PFSK-1 (cell line): ENCODE measurements at regions not wholly inside any gene's neighbourhood (a gene's known extent, or its start where the extent isn't known, plus 50 kb on each side); places are given as distances from the start of the nearest gene placed in this dataset.

Source experiments
- SIN3A ChIP-seq: IDR thresholded peaks from 2 replicates; pipeline ENCODE4 v1.6.1; 2012; ENCODE audit warnings: mild to moderate bottlenecking, low read length, moderate library complexity, borderline replicate concordance; ENCODE audit not compliant: insufficient read depth
- TAF1 ChIP-seq: IDR thresholded peaks from 2 replicates; pipeline ENCODE4 v1.6.1; 2012; ENCODE audit warnings: low read length, control low read depth, borderline replicate concordance; ENCODE audit not compliant: insufficient read depth
- TF ChIP-seq, protein P1 (sequence below), 2 experiments: IDR thresholded peaks; 2 replicates each; pipeline versions ENCODE4 v1.6.1 to v1.8.0; 2011 to 2012; ENCODE audit warnings: low read depth in 2 of 2, low read length in 2 of 2, control low read depth in 1 of 2, inconsistent platforms in 1 of 2, mild to moderate bottlenecking in 1 of 2, moderate library complexity in 1 of 2; ENCODE audit not compliant: insufficient read depth in 1 of 2

GRCh38 chr10:111953949-111954348 is 229.6 kb downstream of the GPAM start:
- no peak for TF ChIP-seq SIN3A
- TF ChIP-seq TAF1 = no peak
- TF ChIP-seq, protein P1, sequence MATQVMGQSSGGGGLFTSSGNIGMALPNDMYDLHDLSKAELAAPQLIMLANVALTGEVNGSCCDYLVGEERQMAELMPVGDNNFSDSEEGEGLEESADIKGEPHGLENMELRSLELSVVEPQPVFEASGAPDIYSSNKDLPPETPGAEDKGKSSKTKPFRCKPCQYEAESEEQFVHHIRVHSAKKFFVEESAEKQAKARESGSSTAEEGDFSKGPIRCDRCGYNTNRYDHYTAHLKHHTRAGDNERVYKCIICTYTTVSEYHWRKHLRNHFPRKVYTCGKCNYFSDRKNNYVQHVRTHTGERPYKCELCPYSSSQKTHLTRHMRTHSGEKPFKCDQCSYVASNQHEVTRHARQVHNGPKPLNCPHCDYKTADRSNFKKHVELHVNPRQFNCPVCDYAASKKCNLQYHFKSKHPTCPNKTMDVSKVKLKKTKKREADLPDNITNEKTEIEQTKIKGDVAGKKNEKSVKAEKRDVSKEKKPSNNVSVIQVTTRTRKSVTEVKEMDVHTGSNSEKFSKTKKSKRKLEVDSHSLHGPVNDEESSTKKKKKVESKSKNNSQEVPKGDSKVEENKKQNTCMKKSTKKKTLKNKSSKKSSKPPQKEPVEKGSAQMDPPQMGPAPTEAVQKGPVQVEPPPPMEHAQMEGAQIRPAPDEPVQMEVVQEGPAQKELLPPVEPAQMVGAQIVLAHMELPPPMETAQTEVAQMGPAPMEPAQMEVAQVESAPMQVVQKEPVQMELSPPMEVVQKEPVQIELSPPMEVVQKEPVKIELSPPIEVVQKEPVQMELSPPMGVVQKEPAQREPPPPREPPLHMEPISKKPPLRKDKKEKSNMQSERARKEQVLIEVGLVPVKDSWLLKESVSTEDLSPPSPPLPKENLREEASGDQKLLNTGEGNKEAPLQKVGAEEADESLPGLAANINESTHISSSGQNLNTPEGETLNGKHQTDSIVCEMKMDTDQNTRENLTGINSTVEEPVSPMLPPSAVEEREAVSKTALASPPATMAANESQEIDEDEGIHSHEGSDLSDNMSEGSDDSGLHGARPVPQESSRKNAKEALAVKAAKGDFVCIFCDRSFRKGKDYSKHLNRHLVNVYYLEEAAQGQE (IDR thresholded peaks at IDR 0.05; ENCODE audit: insufficient read depth in 1 of 2, low read depth in 2 of 2, low read length in 2 of 2) = no peak
